Keratinocyte (primary cell): ENCODE measurements at regions not wholly inside any gene's neighbourhood (a gene's known extent, or its start where the extent isn't known, plus 50 kb on each side); places are given as distances from the start of the nearest gene placed in this dataset.
"Not testable (repeated sequence)": the region's sequence is repeated elsewhere in the genome, so short reads cannot be mapped to it uniquely, and the experiment has no call there.

Experiments used
- EZH2 ChIP-seq: IDR thresholded peaks from one replicate; pipeline ENCODE4 v1.6.1; 2012; ENCODE audit warnings: inconsistent platforms, mild to moderate bottlenecking, low read length, moderate library complexity
- TF ChIP-seq, protein P1 (sequence below), 3 experiments: IDR thresholded peaks in 1 of 3; conservative IDR thresholded peaks in 1 of 3; optimal IDR thresholded peaks in 1 of 3; 2 replicates in 2 of 3; 3 replicates in 1 of 3; pipeline versions ENCODE3 to v1.5.1; 2011; ENCODE audit warnings: low read length in 3 of 3, mild to moderate bottlenecking in 3 of 3, moderate library complexity in 2 of 3, control low read depth in 1 of 3, inconsistent platforms in 1 of 3; ENCODE audit not compliant: insufficient read depth in 2 of 3; ENCODE audit errors: extremely low read depth in 1 of 3

DNA sequence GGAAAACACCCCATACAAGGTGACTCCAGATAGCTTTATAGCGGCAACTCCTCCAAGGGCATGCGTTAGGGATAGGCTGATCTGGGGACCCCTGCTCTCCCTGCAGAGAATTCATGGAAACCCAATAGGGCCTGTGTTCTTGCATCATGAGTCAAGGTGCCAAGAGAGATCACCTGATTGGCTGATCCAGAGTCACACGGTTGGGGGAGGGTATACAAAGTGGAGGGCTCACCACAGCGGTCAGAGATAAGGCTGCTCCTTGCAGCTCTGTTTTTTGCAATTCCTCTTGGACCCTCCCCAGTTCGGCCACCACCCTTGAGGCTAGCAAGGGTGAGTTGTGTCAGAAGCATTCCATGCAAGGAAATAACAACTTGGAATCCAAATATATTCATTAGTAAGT lies 79.6 kb downstream of the NPIPA7 start:
- TF ChIP-seq, protein P1, sequence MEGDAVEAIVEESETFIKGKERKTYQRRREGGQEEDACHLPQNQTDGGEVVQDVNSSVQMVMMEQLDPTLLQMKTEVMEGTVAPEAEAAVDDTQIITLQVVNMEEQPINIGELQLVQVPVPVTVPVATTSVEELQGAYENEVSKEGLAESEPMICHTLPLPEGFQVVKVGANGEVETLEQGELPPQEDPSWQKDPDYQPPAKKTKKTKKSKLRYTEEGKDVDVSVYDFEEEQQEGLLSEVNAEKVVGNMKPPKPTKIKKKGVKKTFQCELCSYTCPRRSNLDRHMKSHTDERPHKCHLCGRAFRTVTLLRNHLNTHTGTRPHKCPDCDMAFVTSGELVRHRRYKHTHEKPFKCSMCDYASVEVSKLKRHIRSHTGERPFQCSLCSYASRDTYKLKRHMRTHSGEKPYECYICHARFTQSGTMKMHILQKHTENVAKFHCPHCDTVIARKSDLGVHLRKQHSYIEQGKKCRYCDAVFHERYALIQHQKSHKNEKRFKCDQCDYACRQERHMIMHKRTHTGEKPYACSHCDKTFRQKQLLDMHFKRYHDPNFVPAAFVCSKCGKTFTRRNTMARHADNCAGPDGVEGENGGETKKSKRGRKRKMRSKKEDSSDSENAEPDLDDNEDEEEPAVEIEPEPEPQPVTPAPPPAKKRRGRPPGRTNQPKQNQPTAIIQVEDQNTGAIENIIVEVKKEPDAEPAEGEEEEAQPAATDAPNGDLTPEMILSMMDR (optimal IDR thresholded peaks at IDR 0.05 in 1 of 3, IDR thresholded peaks at IDR 0.05 in 1 of 3, conservative IDR thresholded peaks at IDR 0.05 in 1 of 3; ENCODE audit: extremely low read depth in 1 of 3, insufficient read depth in 2 of 3, low read length in 3 of 3): not testable (repeated sequence)
- not testable (repeated sequence) for TF ChIP-seq EZH2
